ENCODE measurements at regions not wholly inside any gene's neighbourhood (a gene's known extent, or its start where the extent isn't known, plus 50 kb on each side); places are given as distances from the start of the nearest gene placed in this dataset.

DNA sequence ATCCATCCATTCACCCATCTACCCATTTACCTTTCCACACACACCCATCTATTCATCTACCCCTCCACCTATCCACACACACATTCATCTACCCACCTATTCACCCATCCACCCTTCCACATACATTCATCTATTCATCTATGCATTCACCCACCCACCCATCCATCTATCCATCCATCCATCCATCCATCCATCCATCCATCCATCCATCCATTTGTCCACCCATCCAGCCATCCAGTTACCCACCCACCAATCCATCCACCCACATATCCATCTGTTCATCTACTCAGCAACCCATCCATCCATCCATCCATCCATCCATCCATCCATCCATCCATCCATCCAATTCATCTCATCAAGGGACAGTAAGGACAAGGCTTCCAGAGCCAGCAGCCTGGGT, 74.0 kb downstream of the INHBB start:
- TF ChIP-seq CTCF (IDR thresholded peaks at IDR 0.05) = no peak
- no peak for TF ChIP-seq EZH2 (IDR thresholded peaks at IDR 0.05)
